DMS 273 (cell line): ENCODE measurements at regions not wholly inside any gene's neighbourhood (a gene's known extent, or its start where the extent isn't known, plus 50 kb on each side); places are given as distances from the start of the nearest gene placed in this dataset.
A peak's percentile ranks its signal among the peaks of the same experiment; 100 is the strongest.
"Not testable (repeated sequence)": the region's sequence is repeated elsewhere in the genome, so short reads cannot be mapped to it uniquely, and the experiment has no call there.

Source experiments
- DNase-seq: peaks from one replicate; lab custom pipeline; 2025; ENCODE audit not compliant: unreplicated experiment; lab: John Stamatoyannopoulos, UW

- no peak for DNase-seq
Observed at GRCh38 chr13:84641491-84641890, 759.2 kb upstream of the SLITRK1 start.

GRCh38 chr13:84640691-84641090 lies 758.4 kb upstream of the SLITRK1 start:
- no peak for DNase-seq

GRCh38 chr13:84630476-84630875 lies 748.2 kb upstream of the SLITRK1 start:
- no peak for DNase-seq

- DNase-seq, result no peak
Observed at GRCh38 chr13:84616864-84617263, 734.6 kb upstream of the SLITRK1 start.

GRCh38 chr13:84609716-84610115 lies 727.4 kb upstream of the SLITRK1 start:
- DNase-seq, result peak; percentile 17

GRCh38 chr13:84607261-84608013 lies 725.2 kb upstream of the SLITRK1 start:
- peak; percentile 35 for DNase-seq

- no peak for DNase-seq
Observed at GRCh38 chr13:84606616-84607015, 724.3 kb upstream of the SLITRK1 start.

- DNase-seq, result no peak
Observed at GRCh38 chr13:84605927-84606326, 723.7 kb upstream of the SLITRK1 start.

- DNase-seq, result no peak
Observed at GRCh38 chr13:84591444-84591843, 709.2 kb upstream of the SLITRK1 start.

GRCh38 chr13:84590663-84591062 lies 708.4 kb upstream of the SLITRK1 start:
- DNase-seq, result no peak

GRCh38 chr13:84588023-84588422 lies 705.7 kb upstream of the SLITRK1 start:
- DNase-seq, result no peak

- not testable (repeated sequence) for DNase-seq
Observed at GRCh38 chr13:84579901-84580300, 697.6 kb upstream of the SLITRK1 start.

GRCh38 chr13:84574851-84575250 lies 692.6 kb upstream of the SLITRK1 start:
- DNase-seq, result peak; percentile 38

- no peak for DNase-seq
Observed at GRCh38 chr13:84571264-84571663, 689.0 kb upstream of the SLITRK1 start.

- DNase-seq, result no peak
Observed at GRCh38 chr13:84570831-84571230, 688.6 kb upstream of the SLITRK1 start.

GRCh38 chr13:84569366-84569765 lies 687.1 kb upstream of the SLITRK1 start:
- no peak for DNase-seq

GRCh38 chr13:84567848-84568247 lies 685.6 kb upstream of the SLITRK1 start:
- DNase-seq, result no peak

GRCh38 chr13:84566780-84567179 lies 684.5 kb upstream of the SLITRK1 start:
- no peak for DNase-seq

- no peak for DNase-seq
Observed at GRCh38 chr13:84563611-84564010, 681.3 kb upstream of the SLITRK1 start.

GRCh38 chr13:84553227-84553626 lies 671.0 kb upstream of the SLITRK1 start:
- DNase-seq, result no peak

- DNase-seq, result no peak
Observed at GRCh38 chr13:84543962-84544361, 661.7 kb upstream of the SLITRK1 start.

- DNase-seq, result no peak
Observed at GRCh38 chr13:84542348-84542747, 660.1 kb upstream of the SLITRK1 start.

- DNase-seq, result no peak
Observed at GRCh38 chr13:84536906-84537305, 654.6 kb upstream of the SLITRK1 start.
